GM12865 (cell line): ENCODE measurements at regions not wholly inside any gene's neighbourhood (a gene's known extent, or its start where the extent isn't known, plus 50 kb on each side); places are given as distances from the start of the nearest gene placed in this dataset.

Experiments
- DNase-seq: peaks from one replicate; pipeline ENCODE4 v3.0.0; 2010; ENCODE audit warnings: low read depth
- H3K4me3 ChIP-seq: 2 replicates; pipeline ENCODE4 v1.5.1; 2011; ENCODE audit warnings: mild to moderate bottlenecking, low read depth, low read length, control low read depth
- TF ChIP-seq, protein P1 (sequence below): IDR thresholded peaks from 2 replicates; pipeline ENCODE4 v1.5.1; 2011; ENCODE audit warnings: low read length, control low read depth, low read depth, inconsistent platforms; ENCODE audit not compliant: insufficient read depth; ENCODE audit errors: missing control alignments

DNA sequence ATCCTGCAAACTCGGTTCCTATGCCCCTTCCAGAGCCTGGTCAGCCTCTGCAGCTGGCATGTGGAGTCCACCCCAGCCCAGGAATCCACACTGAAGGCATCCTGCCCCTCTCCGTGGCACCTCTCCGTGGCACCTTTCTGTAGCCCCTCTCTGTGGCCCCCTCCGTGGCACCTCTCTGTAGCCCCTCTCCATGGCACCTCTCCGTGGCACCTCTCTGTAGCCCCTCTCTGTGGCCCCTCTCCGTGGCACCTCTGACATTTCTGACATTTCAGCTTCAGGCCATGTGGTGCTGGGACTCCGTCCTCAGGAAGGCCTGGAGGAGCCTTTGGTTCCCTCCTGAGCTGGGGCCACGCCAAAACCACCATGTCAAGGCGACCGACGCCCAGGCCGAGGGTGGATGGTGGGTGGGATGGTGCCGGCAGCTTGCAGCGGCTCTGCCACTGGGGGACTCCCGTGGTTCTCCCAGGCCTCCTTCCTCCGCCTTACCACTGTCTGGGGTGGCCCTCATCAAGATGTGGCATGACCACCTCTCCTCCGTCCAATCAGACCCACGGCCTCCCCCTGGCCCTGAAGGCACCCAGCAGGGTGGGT is 1518.5 kb downstream of the BRD1 start:
- H3K4me3 ChIP-seq: no peak overlapping the region
- TF ChIP-seq, protein P1, sequence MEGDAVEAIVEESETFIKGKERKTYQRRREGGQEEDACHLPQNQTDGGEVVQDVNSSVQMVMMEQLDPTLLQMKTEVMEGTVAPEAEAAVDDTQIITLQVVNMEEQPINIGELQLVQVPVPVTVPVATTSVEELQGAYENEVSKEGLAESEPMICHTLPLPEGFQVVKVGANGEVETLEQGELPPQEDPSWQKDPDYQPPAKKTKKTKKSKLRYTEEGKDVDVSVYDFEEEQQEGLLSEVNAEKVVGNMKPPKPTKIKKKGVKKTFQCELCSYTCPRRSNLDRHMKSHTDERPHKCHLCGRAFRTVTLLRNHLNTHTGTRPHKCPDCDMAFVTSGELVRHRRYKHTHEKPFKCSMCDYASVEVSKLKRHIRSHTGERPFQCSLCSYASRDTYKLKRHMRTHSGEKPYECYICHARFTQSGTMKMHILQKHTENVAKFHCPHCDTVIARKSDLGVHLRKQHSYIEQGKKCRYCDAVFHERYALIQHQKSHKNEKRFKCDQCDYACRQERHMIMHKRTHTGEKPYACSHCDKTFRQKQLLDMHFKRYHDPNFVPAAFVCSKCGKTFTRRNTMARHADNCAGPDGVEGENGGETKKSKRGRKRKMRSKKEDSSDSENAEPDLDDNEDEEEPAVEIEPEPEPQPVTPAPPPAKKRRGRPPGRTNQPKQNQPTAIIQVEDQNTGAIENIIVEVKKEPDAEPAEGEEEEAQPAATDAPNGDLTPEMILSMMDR: no peak
- no peak for DNase-seq

DNA sequence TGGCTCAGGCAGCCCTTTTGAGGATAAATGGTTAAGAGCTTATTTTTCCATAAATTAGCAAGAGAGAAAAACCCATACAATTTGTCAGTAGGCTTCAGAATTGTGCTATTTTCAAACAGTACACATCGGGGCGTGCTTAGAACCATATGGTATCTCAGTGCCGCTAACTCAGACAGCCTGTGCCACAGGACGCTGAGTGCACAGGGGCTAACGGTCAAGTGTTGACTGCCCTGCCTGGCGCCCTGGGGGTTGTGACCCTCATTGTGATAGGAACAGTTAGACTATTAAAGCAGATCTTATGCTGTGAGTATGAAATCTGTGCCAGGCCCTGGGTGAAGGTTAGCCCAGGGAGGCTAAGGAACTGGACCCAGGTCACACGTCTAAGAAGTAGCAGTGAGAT is 1519.7 kb downstream of the BRD1 start:
- H3K4me3 ChIP-seq: no peak overlapping the region
- TF ChIP-seq, protein P1: no peak
- DNase-seq: no peak

DNA sequence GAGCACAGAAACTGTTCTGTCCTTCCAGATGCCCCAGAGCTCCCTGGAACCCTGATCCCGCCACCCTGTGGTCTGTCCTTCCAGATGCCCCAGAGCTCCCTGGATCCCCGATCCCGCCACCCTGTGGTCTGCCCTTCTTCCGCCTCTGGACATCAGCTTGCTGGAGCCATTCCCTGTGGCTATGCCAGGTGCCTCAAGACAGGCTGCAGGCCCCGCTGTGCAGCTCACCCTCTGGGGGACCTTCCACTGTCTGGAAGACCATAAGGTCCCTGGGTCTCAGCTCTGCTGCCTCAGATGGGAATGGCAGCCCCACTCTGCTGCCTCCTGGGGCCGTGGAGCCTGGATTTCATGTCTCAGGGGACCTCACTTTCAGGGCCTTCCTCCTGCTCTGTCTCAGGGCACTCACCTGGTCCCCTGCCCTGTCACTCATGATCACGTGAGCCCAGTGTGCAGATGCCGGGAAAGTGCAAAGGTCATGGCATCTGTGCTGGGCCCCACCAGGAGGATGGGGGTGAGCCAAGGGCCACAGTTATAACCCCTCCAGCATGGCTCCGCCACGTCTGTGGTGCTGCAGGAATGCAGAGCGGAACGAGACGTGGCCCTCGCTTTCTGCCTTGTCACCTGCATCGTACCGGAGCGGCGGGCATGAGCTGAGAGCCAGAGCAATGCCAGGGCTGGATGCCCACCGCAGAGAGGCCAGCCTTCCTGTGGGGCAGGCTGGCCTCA is 1520.7 kb downstream of the BRD1 start:
- TF ChIP-seq, protein P1: no peak
- no peak overlapping the region for H3K4me3 ChIP-seq
- no peak for DNase-seq

DNA sequence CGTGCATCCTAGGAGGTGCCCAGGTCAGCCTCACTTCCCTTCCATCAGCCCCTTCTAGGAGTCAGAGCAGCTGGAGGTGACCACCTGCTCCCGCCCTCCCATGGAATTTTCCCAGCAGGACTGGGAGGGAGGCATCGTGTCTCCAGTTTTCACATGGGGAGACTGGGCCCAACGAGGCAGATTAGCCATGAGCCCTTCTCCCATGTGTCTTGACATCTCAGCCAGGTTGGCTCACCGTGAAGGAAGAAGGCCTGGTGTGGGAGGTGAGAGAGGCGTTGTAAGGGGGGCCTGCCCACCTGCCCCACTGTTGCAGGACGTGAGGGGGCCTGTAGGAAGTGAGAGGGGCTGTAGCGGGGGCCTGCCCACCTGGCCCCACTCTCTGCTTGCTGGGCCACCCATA is 1521.4 kb downstream of the BRD1 start:
- no peak for DNase-seq
- H3K4me3 ChIP-seq: no peak overlapping the region
- TF ChIP-seq, protein P1: no peak

DNA sequence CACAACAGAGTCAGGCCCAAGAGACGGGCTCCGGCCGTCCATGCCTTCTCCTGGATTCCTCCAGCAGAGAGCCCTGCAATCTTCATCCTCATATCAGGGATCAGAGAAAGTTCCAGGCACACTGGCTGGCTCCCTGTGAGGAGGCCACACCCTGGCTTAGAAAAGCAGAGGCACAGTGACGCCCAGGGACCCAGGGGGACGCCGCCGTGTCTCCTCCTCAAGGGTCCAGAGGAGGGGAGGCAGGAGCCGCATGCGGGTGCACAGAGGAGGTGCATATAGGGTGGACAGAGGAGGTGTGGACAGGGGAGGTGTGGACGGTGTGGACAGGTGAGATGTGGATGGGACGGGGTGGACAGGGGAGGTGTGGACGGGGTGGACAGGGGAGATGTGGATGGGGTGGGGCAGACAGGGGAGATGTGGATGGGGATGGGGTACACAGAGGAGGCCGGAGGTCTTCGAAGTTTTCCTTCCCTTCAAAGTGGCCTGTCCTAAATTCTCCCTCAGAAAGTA is 1521.9 kb downstream of the BRD1 start:
- H3K4me3 ChIP-seq: no peak overlapping the region
- TF ChIP-seq, protein P1: no peak
- no peak for DNase-seq

DNA sequence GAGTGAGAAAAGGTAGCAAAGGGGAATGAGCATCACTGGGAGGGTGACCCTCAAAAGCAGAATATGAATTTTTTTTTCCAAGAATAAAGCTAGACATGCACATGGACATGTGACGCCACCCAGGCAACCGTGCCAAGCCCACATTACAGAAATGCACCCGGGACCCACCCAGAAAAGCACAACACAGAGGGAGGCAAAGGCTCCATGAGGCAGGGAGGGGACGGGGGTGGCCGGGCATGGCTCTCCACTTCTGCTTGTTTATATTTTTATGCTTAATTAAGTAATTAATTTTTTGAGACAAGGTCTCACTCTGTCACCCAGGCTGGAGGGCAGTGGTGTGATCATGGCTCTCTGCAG is 1524.3 kb downstream of the BRD1 start:
- no peak for DNase-seq
- no peak overlapping the region for H3K4me3 ChIP-seq
- TF ChIP-seq, protein P1: no peak

DNA sequence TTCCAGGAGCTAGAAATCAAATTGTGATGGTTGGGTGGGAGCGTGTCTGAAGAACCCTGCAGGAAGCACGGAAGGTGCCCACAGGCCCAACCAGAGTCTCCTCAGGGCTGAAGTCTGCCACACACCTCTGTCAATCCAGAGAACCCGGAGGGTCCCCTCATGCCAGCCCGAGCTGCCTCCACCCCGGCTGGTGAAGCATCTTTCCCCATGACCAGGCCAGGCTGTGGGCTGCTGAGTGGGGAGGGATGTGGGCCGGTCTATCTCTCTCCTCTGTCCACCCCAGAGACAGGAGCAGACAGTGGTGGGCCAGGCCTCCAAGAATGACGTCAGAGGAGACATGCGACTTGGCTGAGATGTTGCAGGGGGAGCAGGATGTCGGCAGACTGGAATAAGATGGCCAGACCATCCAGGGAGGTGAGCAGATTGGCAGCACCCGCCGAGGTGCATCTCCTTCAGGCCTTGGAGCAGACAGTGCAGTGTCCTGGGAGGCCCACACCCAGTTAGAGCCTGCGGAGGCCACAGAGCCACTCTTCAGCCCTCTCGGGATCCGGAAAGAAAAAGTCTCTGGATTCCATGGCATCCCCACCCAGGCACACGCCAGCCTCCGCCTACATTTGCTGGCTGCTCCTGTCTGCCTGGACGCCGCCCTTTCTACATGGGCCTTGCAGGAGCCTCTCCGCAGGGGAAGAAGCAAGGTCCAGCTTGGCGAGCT is 1524.9 kb downstream of the BRD1 start:
- no peak for DNase-seq
- TF ChIP-seq, protein P1: no peak
- H3K4me3 ChIP-seq: no peak overlapping the region
